Liver (tissue), 3 donors: ENCODE measurements at regions not wholly inside any gene's neighbourhood (a gene's known extent, or its start where the extent isn't known, plus 50 kb on each side); places are given as distances from the start of the nearest gene placed in this dataset.

Experiments
- TF ChIP-seq, protein P1 (sequence below): fragments of 150-350 bp; IDR thresholded peaks from 2 replicates; pipeline ENCODE4 v1.5.1; 2017; ENCODE audit warnings: improper control_type of control experiment, low read depth, low read length; ENCODE audit not compliant: missing input control
- TF ChIP-seq, protein P2 (sequence below): IDR thresholded peaks from 2 replicates; pipeline ENCODE4 v1.6.1; 2016; ENCODE audit warnings: antibody characterized with exemption
- TF ChIP-seq, protein P3 (sequence below): IDR thresholded peaks from 2 replicates; pipeline ENCODE4 v1.6.1; 2016; ENCODE audit warnings: antibody characterized with exemption
- TF ChIP-seq, protein P4 (sequence below): IDR thresholded peaks from 2 replicates; pipeline ENCODE4 v1.6.1; 2016; ENCODE audit warnings: antibody characterized with exemption, mild to moderate bottlenecking
- donor health status: healthy.
- donor health status: healthy.

DNA sequence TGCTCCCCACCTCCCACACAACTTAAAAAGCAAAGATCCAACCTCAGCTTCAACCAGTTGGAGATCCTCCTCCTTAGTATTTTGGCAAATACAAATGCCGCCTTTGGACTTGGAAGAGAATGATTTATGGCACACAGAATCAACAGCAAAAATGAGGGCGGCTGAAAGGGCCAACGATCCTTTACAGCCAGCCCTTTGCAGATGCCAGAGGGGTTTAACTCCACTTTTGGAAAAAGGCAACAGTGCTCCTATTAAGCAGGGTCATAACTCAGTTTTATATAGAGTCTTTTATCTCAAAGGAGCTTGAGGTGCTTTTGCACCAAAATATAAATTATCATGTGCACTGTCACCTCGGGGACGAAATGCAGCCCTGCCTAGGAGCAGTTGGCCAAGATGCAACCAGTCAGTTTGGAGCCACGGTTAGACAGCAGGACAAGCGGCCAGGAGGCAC lies 56.7 kb upstream of the JCAD start:
- TF ChIP-seq, protein P1, sequence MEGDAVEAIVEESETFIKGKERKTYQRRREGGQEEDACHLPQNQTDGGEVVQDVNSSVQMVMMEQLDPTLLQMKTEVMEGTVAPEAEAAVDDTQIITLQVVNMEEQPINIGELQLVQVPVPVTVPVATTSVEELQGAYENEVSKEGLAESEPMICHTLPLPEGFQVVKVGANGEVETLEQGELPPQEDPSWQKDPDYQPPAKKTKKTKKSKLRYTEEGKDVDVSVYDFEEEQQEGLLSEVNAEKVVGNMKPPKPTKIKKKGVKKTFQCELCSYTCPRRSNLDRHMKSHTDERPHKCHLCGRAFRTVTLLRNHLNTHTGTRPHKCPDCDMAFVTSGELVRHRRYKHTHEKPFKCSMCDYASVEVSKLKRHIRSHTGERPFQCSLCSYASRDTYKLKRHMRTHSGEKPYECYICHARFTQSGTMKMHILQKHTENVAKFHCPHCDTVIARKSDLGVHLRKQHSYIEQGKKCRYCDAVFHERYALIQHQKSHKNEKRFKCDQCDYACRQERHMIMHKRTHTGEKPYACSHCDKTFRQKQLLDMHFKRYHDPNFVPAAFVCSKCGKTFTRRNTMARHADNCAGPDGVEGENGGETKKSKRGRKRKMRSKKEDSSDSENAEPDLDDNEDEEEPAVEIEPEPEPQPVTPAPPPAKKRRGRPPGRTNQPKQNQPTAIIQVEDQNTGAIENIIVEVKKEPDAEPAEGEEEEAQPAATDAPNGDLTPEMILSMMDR: no peak
- TF ChIP-seq, protein P2, sequence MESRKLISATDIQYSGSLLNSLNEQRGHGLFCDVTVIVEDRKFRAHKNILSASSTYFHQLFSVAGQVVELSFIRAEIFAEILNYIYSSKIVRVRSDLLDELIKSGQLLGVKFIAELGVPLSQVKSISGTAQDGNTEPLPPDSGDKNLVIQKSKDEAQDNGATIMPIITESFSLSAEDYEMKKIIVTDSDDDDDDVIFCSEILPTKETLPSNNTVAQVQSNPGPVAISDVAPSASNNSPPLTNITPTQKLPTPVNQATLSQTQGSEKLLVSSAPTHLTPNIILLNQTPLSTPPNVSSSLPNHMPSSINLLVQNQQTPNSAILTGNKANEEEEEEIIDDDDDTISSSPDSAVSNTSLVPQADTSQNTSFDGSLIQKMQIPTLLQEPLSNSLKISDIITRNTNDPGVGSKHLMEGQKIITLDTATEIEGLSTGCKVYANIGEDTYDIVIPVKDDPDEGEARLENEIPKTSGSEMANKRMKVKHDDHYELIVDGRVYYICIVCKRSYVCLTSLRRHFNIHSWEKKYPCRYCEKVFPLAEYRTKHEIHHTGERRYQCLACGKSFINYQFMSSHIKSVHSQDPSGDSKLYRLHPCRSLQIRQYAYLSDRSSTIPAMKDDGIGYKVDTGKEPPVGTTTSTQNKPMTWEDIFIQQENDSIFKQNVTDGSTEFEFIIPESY: no peak
- TF ChIP-seq, protein P3, sequence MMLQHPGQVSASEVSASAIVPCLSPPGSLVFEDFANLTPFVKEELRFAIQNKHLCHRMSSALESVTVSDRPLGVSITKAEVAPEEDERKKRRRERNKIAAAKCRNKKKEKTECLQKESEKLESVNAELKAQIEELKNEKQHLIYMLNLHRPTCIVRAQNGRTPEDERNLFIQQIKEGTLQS: no peak
- TF ChIP-seq, protein P4, sequence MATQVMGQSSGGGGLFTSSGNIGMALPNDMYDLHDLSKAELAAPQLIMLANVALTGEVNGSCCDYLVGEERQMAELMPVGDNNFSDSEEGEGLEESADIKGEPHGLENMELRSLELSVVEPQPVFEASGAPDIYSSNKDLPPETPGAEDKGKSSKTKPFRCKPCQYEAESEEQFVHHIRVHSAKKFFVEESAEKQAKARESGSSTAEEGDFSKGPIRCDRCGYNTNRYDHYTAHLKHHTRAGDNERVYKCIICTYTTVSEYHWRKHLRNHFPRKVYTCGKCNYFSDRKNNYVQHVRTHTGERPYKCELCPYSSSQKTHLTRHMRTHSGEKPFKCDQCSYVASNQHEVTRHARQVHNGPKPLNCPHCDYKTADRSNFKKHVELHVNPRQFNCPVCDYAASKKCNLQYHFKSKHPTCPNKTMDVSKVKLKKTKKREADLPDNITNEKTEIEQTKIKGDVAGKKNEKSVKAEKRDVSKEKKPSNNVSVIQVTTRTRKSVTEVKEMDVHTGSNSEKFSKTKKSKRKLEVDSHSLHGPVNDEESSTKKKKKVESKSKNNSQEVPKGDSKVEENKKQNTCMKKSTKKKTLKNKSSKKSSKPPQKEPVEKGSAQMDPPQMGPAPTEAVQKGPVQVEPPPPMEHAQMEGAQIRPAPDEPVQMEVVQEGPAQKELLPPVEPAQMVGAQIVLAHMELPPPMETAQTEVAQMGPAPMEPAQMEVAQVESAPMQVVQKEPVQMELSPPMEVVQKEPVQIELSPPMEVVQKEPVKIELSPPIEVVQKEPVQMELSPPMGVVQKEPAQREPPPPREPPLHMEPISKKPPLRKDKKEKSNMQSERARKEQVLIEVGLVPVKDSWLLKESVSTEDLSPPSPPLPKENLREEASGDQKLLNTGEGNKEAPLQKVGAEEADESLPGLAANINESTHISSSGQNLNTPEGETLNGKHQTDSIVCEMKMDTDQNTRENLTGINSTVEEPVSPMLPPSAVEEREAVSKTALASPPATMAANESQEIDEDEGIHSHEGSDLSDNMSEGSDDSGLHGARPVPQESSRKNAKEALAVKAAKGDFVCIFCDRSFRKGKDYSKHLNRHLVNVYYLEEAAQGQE: no peak
